Vagina (tissue), 2 donors: ENCODE measurements at regions not wholly inside any gene's neighbourhood (a gene's known extent, or its start where the extent isn't known, plus 50 kb on each side); places are given as distances from the start of the nearest gene placed in this dataset.

Experiments
- DNase-seq, 2 donors: peaks; one replicate each; pipeline ENCODE4 v3.0.0-alpha.2; 2017; ENCODE audit errors: extremely low spot score in 2 of 2
- H3K27ac ChIP-seq: fragments of 200-600 bp; sonication (generic); one replicate; pipeline ENCODE4 v1.5.1; 2019
- H3K27me3 ChIP-seq: fragments of 200-600 bp; sonication (generic); one replicate; pipeline ENCODE4 v1.5.1; 2019
- H3K36me3 ChIP-seq, 2 donors: fragments of 200-600 bp; sonication (generic); one replicate each; pipeline ENCODE4 v1.5.1; 2017 to 2019
- H3K4me1 ChIP-seq: fragments of 200-600 bp; sonication (generic); one replicate; pipeline ENCODE4 v1.5.1; 2019
- H3K4me3 ChIP-seq, 2 donors: fragments of 200-600 bp; sonication (generic); 1 replicate in 1 of 2; 2 replicates in 1 of 2; pipeline ENCODE4 v1.5.1; 2016 to 2019
- H3K9me3 ChIP-seq: fragments of 200-600 bp; sonication (generic); one replicate; pipeline ENCODE4 v1.5.1; 2019
- POLR2A ChIP-seq, 2 donors: fragments of 450-650 bp; IDR thresholded peaks; one replicate each; pipeline ENCODE4 v1.6.1; 2017; ENCODE audit warnings: antibody characterized with exemption in 2 of 2, mild to moderate bottlenecking in 2 of 2, moderate library complexity in 2 of 2
- POLR2AphosphoS5 ChIP-seq, 2 donors: sonication (generic); formaldehyde crosslinking; IDR thresholded peaks; one replicate each; pipeline ENCODE4 v1.9.0; 2017; ENCODE audit warnings: antibody characterized with exemption in 2 of 2, mild to moderate bottlenecking in 2 of 2, low read depth in 1 of 2; ENCODE audit not compliant: insufficient read depth in 1 of 2
- intact Hi-C: fragments of 100-400 bp; cut with DNase I; formaldehyde crosslinking; loops from one replicate; pipeline ENCODE4 v1.15.1; 2023
- TF ChIP-seq, protein P1 (sequence below), 3 experiments: fragments of 450-650 bp in 2 of 3; fragments of 200-600 bp in 1 of 3; sonication (generic) in 1 of 3; IDR thresholded peaks; one replicate each; pipeline ENCODE4 v1.5.1; 2017 to 2019; ENCODE audit warnings: antibody characterized with exemption in 3 of 3, mild to moderate bottlenecking in 2 of 3, moderate library complexity in 2 of 3

DNA sequence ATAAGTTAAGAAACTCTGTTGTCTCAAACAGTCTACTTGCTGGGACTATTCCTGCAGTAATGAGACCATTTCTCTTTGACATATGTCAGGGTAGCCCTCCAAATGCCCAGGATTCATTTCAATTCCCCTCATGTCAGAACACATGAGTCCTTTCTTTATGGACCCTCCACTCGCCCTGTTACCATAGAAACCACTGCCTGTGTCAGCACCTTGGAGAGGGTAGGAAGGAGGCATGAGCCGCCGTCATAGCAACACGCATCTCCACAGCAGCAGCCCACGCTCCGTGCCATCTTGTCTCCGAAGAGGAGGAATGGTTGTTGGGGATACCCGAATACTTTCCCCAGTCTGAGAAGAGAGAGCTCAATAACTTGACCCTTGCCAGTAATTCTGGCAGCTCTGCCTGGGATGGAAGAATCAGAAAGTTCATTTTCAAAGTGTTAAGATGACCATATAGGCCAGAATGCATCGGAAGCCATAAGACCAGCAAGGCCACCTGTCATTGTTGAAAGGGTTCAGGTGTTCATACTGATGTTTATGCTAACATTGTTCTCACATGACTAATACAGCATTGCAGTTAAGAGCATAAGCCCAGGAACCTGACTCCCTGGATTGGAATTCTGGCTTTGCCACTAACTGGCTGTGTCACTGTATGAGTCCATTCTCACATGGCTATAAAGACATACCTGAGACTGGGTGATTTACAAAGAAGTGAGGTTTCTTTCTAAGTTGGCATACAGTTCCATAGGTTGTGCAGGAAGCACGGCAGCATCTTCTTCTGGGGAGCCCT lies 141.3 kb downstream of the ABCC12 start:
- no peaks in the 10 kb centered on the region for H3K4me1 ChIP-seq
- H3K36me3 ChIP-seq, result no peaks in the 10 kb centered on the region
- H3K4me3 ChIP-seq, result no peak overlapping the region
- H3K9me3 ChIP-seq, result no peaks in the 10 kb centered on the region
- TF ChIP-seq POLR2AphosphoS5 (IDR thresholded peaks at IDR 0.05; ENCODE audit: insufficient read depth in 1 of 2, low read depth in 1 of 2) (no peak), POLR2A (IDR thresholded peaks at IDR 0.05) (no peak)
- TF ChIP-seq, protein P1, sequence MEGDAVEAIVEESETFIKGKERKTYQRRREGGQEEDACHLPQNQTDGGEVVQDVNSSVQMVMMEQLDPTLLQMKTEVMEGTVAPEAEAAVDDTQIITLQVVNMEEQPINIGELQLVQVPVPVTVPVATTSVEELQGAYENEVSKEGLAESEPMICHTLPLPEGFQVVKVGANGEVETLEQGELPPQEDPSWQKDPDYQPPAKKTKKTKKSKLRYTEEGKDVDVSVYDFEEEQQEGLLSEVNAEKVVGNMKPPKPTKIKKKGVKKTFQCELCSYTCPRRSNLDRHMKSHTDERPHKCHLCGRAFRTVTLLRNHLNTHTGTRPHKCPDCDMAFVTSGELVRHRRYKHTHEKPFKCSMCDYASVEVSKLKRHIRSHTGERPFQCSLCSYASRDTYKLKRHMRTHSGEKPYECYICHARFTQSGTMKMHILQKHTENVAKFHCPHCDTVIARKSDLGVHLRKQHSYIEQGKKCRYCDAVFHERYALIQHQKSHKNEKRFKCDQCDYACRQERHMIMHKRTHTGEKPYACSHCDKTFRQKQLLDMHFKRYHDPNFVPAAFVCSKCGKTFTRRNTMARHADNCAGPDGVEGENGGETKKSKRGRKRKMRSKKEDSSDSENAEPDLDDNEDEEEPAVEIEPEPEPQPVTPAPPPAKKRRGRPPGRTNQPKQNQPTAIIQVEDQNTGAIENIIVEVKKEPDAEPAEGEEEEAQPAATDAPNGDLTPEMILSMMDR (IDR thresholded peaks at IDR 0.05), result no peak
- H3K27ac ChIP-seq, result no peak overlapping the region
- intact Hi-C loops, result no loop called here
- H3K27me3 ChIP-seq, result no peaks in the 10 kb centered on the region
- no peak for DNase-seq

DNA sequence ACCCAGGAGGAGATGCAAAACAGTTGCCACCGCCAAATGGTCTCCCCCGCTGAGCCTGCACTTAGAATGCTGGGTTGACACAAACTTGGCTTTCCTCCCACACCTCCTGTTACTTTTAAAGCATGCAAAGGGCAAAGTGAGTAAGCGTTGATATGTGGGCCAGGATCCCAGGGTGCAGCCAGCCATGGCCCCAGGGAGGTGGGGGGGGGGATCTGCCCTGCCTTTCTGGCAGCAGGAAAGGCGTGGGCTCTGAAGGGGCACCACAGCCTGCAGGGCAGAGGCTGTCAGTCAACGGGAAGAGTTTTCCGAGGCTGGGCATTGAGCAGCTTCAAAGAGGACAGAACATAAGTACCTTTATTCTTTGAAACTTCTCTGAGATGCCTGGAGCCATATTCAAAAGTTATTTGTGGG lies 142.3 kb downstream of the ABCC12 start:
- intact Hi-C loops, result no loop called here
- H3K36me3 ChIP-seq, result no peaks in the 10 kb centered on the region
- no peak overlapping the region for H3K4me3 ChIP-seq
- no peaks in the 10 kb centered on the region for H3K9me3 ChIP-seq
- no peaks in the 10 kb centered on the region for H3K4me1 ChIP-seq
- peak in 1 of 2 donors; percentile 40 for DNase-seq
- TF ChIP-seq POLR2A (IDR thresholded peaks at IDR 0.05), result no peak
- no peak for TF ChIP-seq POLR2AphosphoS5 (IDR thresholded peaks at IDR 0.05; ENCODE audit: insufficient read depth in 1 of 2, low read depth in 1 of 2)
- TF ChIP-seq, protein P1 (IDR thresholded peaks at IDR 0.05), result no peak
- no peaks in the 10 kb centered on the region for H3K27me3 ChIP-seq
- no peak overlapping the region for H3K27ac ChIP-seq

DNA sequence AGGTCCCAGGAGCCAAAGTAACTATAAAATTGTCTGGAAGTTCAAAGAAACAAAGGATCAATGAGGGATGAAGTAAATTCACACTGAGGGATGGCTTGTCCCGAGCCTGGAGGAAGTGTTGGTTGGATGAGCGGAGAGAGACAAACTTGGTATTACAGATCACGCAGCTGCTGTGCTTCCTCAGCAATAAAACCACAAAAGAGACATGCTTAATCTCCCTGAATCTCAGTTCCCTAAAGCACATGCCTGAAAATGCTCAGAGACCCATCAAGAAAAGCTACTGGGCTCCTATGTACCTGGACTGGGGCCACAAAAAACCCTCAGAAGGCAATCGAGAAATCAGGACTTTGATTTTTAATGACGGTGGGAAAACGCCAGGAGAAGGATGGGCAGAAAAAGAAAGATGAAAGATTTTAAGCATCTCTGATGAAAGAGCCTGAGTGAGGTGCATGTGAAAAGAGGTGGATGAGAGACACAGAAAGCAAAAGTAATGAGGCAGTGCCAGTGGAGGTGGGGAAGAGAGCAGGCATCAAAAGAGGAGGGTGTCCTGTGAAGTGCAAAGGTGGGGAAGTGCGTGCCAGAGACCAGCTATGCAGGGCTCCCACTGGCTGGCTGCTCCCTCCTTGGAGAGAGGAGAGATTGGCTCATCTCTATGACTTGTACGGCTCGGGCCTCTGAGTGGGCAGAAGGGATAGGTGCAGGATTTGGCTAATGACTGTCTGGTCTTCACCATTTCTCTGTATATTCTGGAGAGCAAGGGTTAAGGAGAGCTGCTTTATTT lies 143.7 kb downstream of the ABCC12 start:
- intact Hi-C loops, result no loop called here
- peak in 1 of 2 donors; percentile 49 for DNase-seq

DNA sequence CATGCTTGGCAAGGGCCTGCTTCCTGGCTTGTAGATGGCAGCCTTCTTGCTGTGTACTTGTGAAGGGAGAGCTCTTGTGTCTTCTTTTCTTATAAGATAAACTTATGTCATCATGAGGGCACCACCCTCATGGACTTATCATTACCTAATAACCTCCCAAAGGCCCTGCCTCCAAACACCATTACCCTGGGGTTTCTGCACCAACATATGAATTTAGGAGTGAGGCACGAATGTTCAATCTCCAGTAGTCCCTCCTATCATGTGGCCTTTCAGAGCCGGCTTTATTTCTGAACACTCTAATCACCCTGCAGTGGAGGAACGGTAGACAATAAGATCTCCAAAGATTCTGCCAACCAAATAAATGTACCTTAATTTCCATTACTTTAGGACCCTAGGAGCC lies 144.3 kb downstream of the ABCC12 start:
- Histone ChIP-seq H3K4me1 (no peaks in the 10 kb centered on the region), H3K4me3 (no peak overlapping the region), H3K27ac (no peak overlapping the region), H3K27me3 (no peaks in the 10 kb centered on the region), H3K9me3 (no peaks in the 10 kb centered on the region), H3K36me3 (no peaks in the 10 kb centered on the region)
- no peak for DNase-seq
- intact Hi-C loops, result no loop called here
- no peak for TF ChIP-seq POLR2AphosphoS5 (IDR thresholded peaks at IDR 0.05; ENCODE audit: insufficient read depth in 1 of 2, low read depth in 1 of 2)
- TF ChIP-seq, protein P1 (IDR thresholded peaks at IDR 0.05), result no peak
- TF ChIP-seq POLR2A (IDR thresholded peaks at IDR 0.05), result no peak

More for the DNA sequence above, 143.7 kb downstream of the ABCC12 start:
- TF ChIP-seq POLR2A (IDR thresholded peaks at IDR 0.05), result no peak
- TF ChIP-seq, protein P1 (IDR thresholded peaks at IDR 0.05), result no peak
- TF ChIP-seq POLR2AphosphoS5 (IDR thresholded peaks at IDR 0.05; ENCODE audit: insufficient read depth in 1 of 2, low read depth in 1 of 2), result no peak
- H3K4me3 ChIP-seq, result no peak overlapping the region
- no peaks in the 10 kb centered on the region for H3K4me1 ChIP-seq
- H3K27me3 ChIP-seq, result no peaks in the 10 kb centered on the region
- H3K9me3 ChIP-seq, result no peaks in the 10 kb centered on the region
- no peak overlapping the region for H3K27ac ChIP-seq
- no peaks in the 10 kb centered on the region for H3K36me3 ChIP-seq
